ENCODE measurements at regions not wholly inside any gene's neighbourhood (a gene's known extent, or its start where the extent isn't known, plus 50 kb on each side); places are given as distances from the start of the nearest gene placed in this dataset.

DNA sequence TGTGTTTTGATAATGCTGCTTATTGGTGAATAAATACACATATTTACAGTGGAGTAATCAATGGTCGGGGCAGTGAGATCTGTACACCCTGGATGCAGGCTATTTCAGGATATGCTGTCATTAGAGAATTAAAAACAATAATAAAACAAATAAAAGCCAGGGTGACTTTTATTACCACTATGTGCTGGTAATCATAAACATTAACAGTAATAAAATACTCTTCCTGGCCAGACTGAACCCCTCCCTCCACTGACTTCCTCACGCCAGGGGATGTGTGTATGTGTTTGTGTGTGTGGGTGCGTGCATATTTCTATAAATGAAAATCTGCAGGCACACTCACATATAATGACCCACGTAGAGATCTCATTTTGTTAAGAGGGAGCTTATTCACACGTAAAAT, 98.0 kb upstream of the MAP9 start:
- ATAC-seq (ENCODE audit: poor library complexity) (no peak), DNase-seq (no peak)
- ChIA-PET POLR2A (no interaction called here), CTCF (no interaction called here)
- H3K4me3 ChIP-seq (ENCODE audit: low read length), result no peak overlapping the region
- H3K36me3 ChIP-seq (ENCODE audit: insufficient read depth, low read length), result no peaks in the 10 kb centered on the region
- Mint-ChIP-seq H3K4me1 (ENCODE audit: low read depth) (no peaks in the 10 kb centered on the region), H3K9me3 (no peaks in the 10 kb centered on the region), H3K27me3 (no peaks in the 10 kb centered on the region), H3K27ac (no peak overlapping the region), H3K4me3 (no peak overlapping the region), H3K36me3 (ENCODE audit: low read depth) (no peaks in the 10 kb centered on the region)
- TF ChIP-seq, protein P1, sequence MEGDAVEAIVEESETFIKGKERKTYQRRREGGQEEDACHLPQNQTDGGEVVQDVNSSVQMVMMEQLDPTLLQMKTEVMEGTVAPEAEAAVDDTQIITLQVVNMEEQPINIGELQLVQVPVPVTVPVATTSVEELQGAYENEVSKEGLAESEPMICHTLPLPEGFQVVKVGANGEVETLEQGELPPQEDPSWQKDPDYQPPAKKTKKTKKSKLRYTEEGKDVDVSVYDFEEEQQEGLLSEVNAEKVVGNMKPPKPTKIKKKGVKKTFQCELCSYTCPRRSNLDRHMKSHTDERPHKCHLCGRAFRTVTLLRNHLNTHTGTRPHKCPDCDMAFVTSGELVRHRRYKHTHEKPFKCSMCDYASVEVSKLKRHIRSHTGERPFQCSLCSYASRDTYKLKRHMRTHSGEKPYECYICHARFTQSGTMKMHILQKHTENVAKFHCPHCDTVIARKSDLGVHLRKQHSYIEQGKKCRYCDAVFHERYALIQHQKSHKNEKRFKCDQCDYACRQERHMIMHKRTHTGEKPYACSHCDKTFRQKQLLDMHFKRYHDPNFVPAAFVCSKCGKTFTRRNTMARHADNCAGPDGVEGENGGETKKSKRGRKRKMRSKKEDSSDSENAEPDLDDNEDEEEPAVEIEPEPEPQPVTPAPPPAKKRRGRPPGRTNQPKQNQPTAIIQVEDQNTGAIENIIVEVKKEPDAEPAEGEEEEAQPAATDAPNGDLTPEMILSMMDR (IDR thresholded peaks at IDR 0.05), result no peak
- H3K27me3 ChIP-seq (ENCODE audit: control insufficient read depth in 1 of 2, insufficient read depth in 2 of 2, low read length in 2 of 2), result no peaks in the 10 kb centered on the region
- no peaks in the 10 kb centered on the region for H3K4me1 ChIP-seq (ENCODE audit: insufficient read depth, low read length)
- intact Hi-C loops (cut with DNase I, micrococcal nuclease), result no loop called here
- no peak overlapping the region for H3K27ac ChIP-seq (ENCODE audit: low read depth in 1 of 2, low read length in 2 of 2)
- no peaks in the 10 kb centered on the region for H3K9me3 ChIP-seq (ENCODE audit: control insufficient read depth in 1 of 2, insufficient read depth in 1 of 2, low read length in 2 of 2)

- ATAC-seq (ENCODE audit: poor library complexity) (no peak), DNase-seq (no peak)
- Histone ChIP-seq H3K27ac (ENCODE audit: low read depth in 1 of 2, low read length in 2 of 2) (no peak overlapping the region), H3K4me3 (ENCODE audit: low read length) (no peak overlapping the region), H3K27me3 (ENCODE audit: control insufficient read depth in 1 of 2, insufficient read depth in 2 of 2, low read length in 2 of 2) (no peaks in the 10 kb centered on the region), H3K4me1 (ENCODE audit: insufficient read depth, low read length) (no peaks in the 10 kb centered on the region), H3K9me3 (ENCODE audit: control insufficient read depth in 1 of 2, insufficient read depth in 1 of 2, low read length in 2 of 2) (no peaks in the 10 kb centered on the region), H3K36me3 (ENCODE audit: insufficient read depth, low read length) (no peaks in the 10 kb centered on the region)
- intact Hi-C loops (cut with DNase I, micrococcal nuclease), result no loop called here
- no peaks in the 10 kb centered on the region for H3K27me3 Mint-ChIP-seq
- no peaks in the 10 kb centered on the region for H3K36me3 Mint-ChIP-seq (ENCODE audit: low read depth)
- H3K9me3 Mint-ChIP-seq, result no peaks in the 10 kb centered on the region
- no peaks in the 10 kb centered on the region for H3K4me1 Mint-ChIP-seq (ENCODE audit: low read depth)
- no peak overlapping the region for H3K4me3 Mint-ChIP-seq
- CTCF ChIA-PET, result no interaction called here
- H3K27ac Mint-ChIP-seq, result no peak overlapping the region
- POLR2A ChIA-PET, result no interaction called here
- TF ChIP-seq, protein P1 (IDR thresholded peaks at IDR 0.05), result no peak
Measured at GRCh38 chr4:155473420-155474095, 96.8 kb upstream of the MAP9 start.

DNA sequence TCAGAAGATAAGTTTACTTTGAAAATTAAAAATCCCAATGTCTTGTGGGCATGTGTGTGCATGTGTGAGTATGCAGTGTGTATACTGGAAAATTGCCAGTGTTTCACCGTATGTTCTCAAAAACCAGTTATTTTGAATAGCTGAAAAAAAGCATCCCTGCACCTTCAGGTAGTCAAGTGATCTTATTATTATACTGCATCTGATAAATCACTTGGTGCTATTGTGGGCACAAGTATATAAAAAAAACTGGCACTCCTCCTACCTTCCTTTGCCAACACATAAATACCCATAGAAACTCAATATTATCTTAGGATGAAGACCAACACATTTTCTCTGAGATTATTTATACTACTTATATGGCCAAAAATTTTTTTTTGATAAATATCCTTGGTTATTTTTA, 91.5 kb upstream of the MAP9 start:
- H3K9me3 ChIP-seq (ENCODE audit: control insufficient read depth in 1 of 2, insufficient read depth in 1 of 2, low read length in 2 of 2), result no peaks in the 10 kb centered on the region
- H3K4me1 ChIP-seq (ENCODE audit: insufficient read depth, low read length), result no peaks in the 10 kb centered on the region
- H3K27ac Mint-ChIP-seq, result no peak overlapping the region
- DNase-seq (no peak), ATAC-seq (ENCODE audit: poor library complexity) (no peak)
- no peaks in the 10 kb centered on the region for H3K27me3 ChIP-seq (ENCODE audit: control insufficient read depth in 1 of 2, insufficient read depth in 2 of 2, low read length in 2 of 2)
- POLR2A ChIA-PET, result no interaction called here
- H3K9me3 Mint-ChIP-seq, result no peaks in the 10 kb centered on the region
- no peak overlapping the region for H3K4me3 Mint-ChIP-seq
- no peaks in the 10 kb centered on the region for H3K4me1 Mint-ChIP-seq (ENCODE audit: low read depth)
- H3K36me3 ChIP-seq (ENCODE audit: insufficient read depth, low read length), result no peaks in the 10 kb centered on the region
- H3K27ac ChIP-seq (ENCODE audit: low read depth in 1 of 2, low read length in 2 of 2), result no peak overlapping the region
- TF ChIP-seq, protein P1 (IDR thresholded peaks at IDR 0.05), result no peak
- intact Hi-C loops (cut with DNase I, micrococcal nuclease), result no loop called here
- CTCF ChIA-PET, result no interaction called here
- no peaks in the 10 kb centered on the region for H3K27me3 Mint-ChIP-seq
- H3K36me3 Mint-ChIP-seq (ENCODE audit: low read depth), result no peaks in the 10 kb centered on the region
- H3K4me3 ChIP-seq (ENCODE audit: low read length), result no peak overlapping the region

Measured in CD4-positive, alpha-beta T cell (primary cell).